NCI-H345 treated with DMSO at 0.1 percent for 48 hours (cell line): ENCODE measurements at regions not wholly inside any gene's neighbourhood (a gene's known extent, or its start where the extent isn't known, plus 50 kb on each side); places are given as distances from the start of the nearest gene placed in this dataset.

Experiments
- DNase-seq: peaks from one replicate; lab custom pipeline; 2025; ENCODE audit not compliant: unreplicated experiment; lab: John Stamatoyannopoulos, UW

- DNase-seq: no peak
Measured at GRCh38 chr16:63612462-63613227, 1509.2 kb downstream of the CDH11 start.

- DNase-seq: no peak
Measured at GRCh38 chr16:63606778-63607177, 1515.1 kb downstream of the CDH11 start.

- no peak for DNase-seq
Measured at GRCh38 chr16:63602206-63602927, 1519.5 kb downstream of the CDH11 start.

GRCh38 chr16:63596716-63597115 is 1525.1 kb downstream of the CDH11 start:
- DNase-seq: no peak

GRCh38 chr16:63592852-63593251 is 1529.0 kb downstream of the CDH11 start:
- DNase-seq: no peak

- no peak for DNase-seq
Measured at GRCh38 chr16:63581570-63581969, 1540.3 kb downstream of the CDH11 start.

GRCh38 chr16:63578791-63579190 is 1542.6 kb upstream of the CDH8 start:
- no peak for DNase-seq

- DNase-seq: no peak
Measured at GRCh38 chr16:63577891-63578290, 1541.7 kb upstream of the CDH8 start.

GRCh38 chr16:63575041-63575440 is 1538.8 kb upstream of the CDH8 start:
- DNase-seq: no peak

GRCh38 chr16:63568164-63568563 is 1531.9 kb upstream of the CDH8 start:
- no peak for DNase-seq

- DNase-seq: no peak
Measured at GRCh38 chr16:63563819-63564505, 1527.7 kb upstream of the CDH8 start.

GRCh38 chr16:63553980-63554379 is 1517.7 kb upstream of the CDH8 start:
- no peak for DNase-seq

GRCh38 chr16:63539276-63539675 is 1503.0 kb upstream of the CDH8 start:
- DNase-seq: no peak

GRCh38 chr16:63530974-63531373 is 1494.7 kb upstream of the CDH8 start:
- no peak for DNase-seq

GRCh38 chr16:63530208-63530607 is 1494.0 kb upstream of the CDH8 start:
- no peak for DNase-seq

- DNase-seq: no peak
Measured at GRCh38 chr16:63527404-63527803, 1491.2 kb upstream of the CDH8 start.

GRCh38 chr16:63516394-63516793 is 1480.2 kb upstream of the CDH8 start:
- DNase-seq: no peak

GRCh38 chr16:63512910-63513309 is 1476.7 kb upstream of the CDH8 start:
- no peak for DNase-seq

- no peak for DNase-seq
Measured at GRCh38 chr16:63497408-63497807, 1461.2 kb upstream of the CDH8 start.

GRCh38 chr16:63496282-63496681 is 1460.0 kb upstream of the CDH8 start:
- no peak for DNase-seq

- DNase-seq: no peak
Measured at GRCh38 chr16:63488955-63489354, 1452.7 kb upstream of the CDH8 start.

- no peak for DNase-seq
Measured at GRCh38 chr16:63481060-63481459, 1444.8 kb upstream of the CDH8 start.
